CD4-positive, alpha-beta T cell (primary cell): ENCODE measurements at regions not wholly inside any gene's neighbourhood (a gene's known extent, or its start where the extent isn't known, plus 50 kb on each side); places are given as distances from the start of the nearest gene placed in this dataset.

Experiments used
- ATAC-seq: fragments of 200-7000 bp; cut with Tn5 transposase; one replicate; pipeline ENCODE4 v1.10.0; 2022; ENCODE audit warnings: mild to moderate bottlenecking; ENCODE audit not compliant: poor library complexity
- CTCF ChIA-PET: fragments of 350-600 bp; sonication (Branson Sonifier 250); formaldehyde crosslinking; loops from one replicate; lab custom pipeline; 2021; ENCODE audit warnings: antibody characterized with exemption, inconsistent platforms; lab: Charles Lee
- POLR2A ChIA-PET: fragments of 350-600 bp; sonication (Branson Sonifier 250); formaldehyde crosslinking; loops from one replicate; lab custom pipeline; 2021; ENCODE audit warnings: antibody characterized with exemption, inconsistent platforms; lab: Charles Lee
- DNase-seq, 14 experiments: peaks; one replicate each; pipeline ENCODE4 v3.0.0-alpha.2; 2013 to 2020; ENCODE audit warnings: mixed read lengths in 2 of 14
- H3K27ac ChIP-seq, 2 donors: one replicate each; pipeline versions ENCODE4 v1.5.1 to v1.7.0; 2013; ENCODE audit warnings: low read length in 2 of 2, low read depth in 1 of 2, mild to moderate bottlenecking in 1 of 2
- H3K27me3 ChIP-seq, 2 experiments: 1 replicate in 1 of 2; 2 replicates in 1 of 2; pipeline versions ENCODE4 v1.6.1 to v1.7.0; 2013; ENCODE audit warnings: low read length in 2 of 2, control low read depth in 1 of 2, mild to moderate bottlenecking in 1 of 2, moderate library complexity in 1 of 2; ENCODE audit not compliant: insufficient read depth in 2 of 2, control insufficient read depth in 1 of 2
- H3K36me3 ChIP-seq: one replicate; pipeline ENCODE4 v1.6.1; 2013; ENCODE audit warnings: low read length, control low read depth; ENCODE audit not compliant: insufficient read depth
- H3K4me1 ChIP-seq: one replicate; pipeline ENCODE4 v1.6.1; 2013; ENCODE audit warnings: low read length, control low read depth; ENCODE audit not compliant: insufficient read depth
- H3K4me3 ChIP-seq: one replicate; pipeline ENCODE4 v1.5.1; 2013; ENCODE audit warnings: mild to moderate bottlenecking, low read length, moderate library complexity
- H3K9me3 ChIP-seq, 2 experiments: 1 replicate in 1 of 2; 2 replicates in 1 of 2; pipeline versions ENCODE4 v1.6.1 to v1.7.0; 2013; ENCODE audit warnings: low read length in 2 of 2, mild to moderate bottlenecking in 2 of 2, control low read depth in 1 of 2, moderate library complexity in 1 of 2; ENCODE audit not compliant: control insufficient read depth in 1 of 2, insufficient read depth in 1 of 2
- H3K27ac Mint-ChIP-seq: one replicate; pipeline ENCODE4 v1.8.0; 2020; ENCODE audit warnings: mixed read lengths
- H3K27me3 Mint-ChIP-seq: one replicate; pipeline ENCODE4 v1.8.0; 2021; ENCODE audit warnings: mixed read lengths
- H3K36me3 Mint-ChIP-seq: one replicate; pipeline ENCODE4 v1.8.0; 2021; ENCODE audit warnings: low read depth, mixed read lengths
- H3K4me1 Mint-ChIP-seq: one replicate; pipeline ENCODE4 v1.8.0; 2021; ENCODE audit warnings: low read depth, mixed read lengths
- H3K4me3 Mint-ChIP-seq: one replicate; pipeline ENCODE4 v1.8.0; 2020; ENCODE audit warnings: mild to moderate bottlenecking, mixed read lengths
- H3K9me3 Mint-ChIP-seq: one replicate; pipeline ENCODE4 v1.8.0; 2020; ENCODE audit warnings: mixed read lengths
- CTCF ChIP-seq: fragments of 200-600 bp; IDR thresholded peaks from one replicate; pipeline ENCODE4 v1.8.0; 2022; ENCODE audit warnings: antibody characterized with exemption, mild to moderate bottlenecking
- intact Hi-C, 2 experiments: fragments of 100-400 bp; cut with DNase I in 1 of 2; cut with micrococcal nuclease in 1 of 2; formaldehyde crosslinking; loops; one replicate each; pipeline versions ENCODE4 v1.15.1 to v1.9.0; 2023 to 2025; cut with DNase I, micrococcal nuclease

- intact Hi-C loops: no loop called here
- POLR2A ChIA-PET: no interaction called here
- Mint-ChIP-seq H3K4me3 (no peak overlapping the region), H3K4me1 (no peaks in the 10 kb centered on the region), H3K9me3 (no peaks in the 10 kb centered on the region), H3K27me3 (peaks cover 5% of the 10 kb centered on the region), H3K27ac (no peak overlapping the region), H3K36me3 (no peaks in the 10 kb centered on the region)
- Histone ChIP-seq H3K27ac (no peak overlapping the region), H3K27me3 (no peaks in the 10 kb centered on the region), H3K36me3 (no peaks in the 10 kb centered on the region), H3K4me3 (no peak overlapping the region), H3K4me1 (no peaks in the 10 kb centered on the region), H3K9me3 (no peaks in the 10 kb centered on the region)
- ATAC-seq (no peak), DNase-seq (peak in 2 of 14 experiments; percentile 12 to 38)
- CTCF ChIA-PET: no interaction called here
- no peak for TF ChIP-seq CTCF
These were observed 288.5 kb upstream of the STXBP5 start for GRCh38 chr6:146915671-146916127.

DNA sequence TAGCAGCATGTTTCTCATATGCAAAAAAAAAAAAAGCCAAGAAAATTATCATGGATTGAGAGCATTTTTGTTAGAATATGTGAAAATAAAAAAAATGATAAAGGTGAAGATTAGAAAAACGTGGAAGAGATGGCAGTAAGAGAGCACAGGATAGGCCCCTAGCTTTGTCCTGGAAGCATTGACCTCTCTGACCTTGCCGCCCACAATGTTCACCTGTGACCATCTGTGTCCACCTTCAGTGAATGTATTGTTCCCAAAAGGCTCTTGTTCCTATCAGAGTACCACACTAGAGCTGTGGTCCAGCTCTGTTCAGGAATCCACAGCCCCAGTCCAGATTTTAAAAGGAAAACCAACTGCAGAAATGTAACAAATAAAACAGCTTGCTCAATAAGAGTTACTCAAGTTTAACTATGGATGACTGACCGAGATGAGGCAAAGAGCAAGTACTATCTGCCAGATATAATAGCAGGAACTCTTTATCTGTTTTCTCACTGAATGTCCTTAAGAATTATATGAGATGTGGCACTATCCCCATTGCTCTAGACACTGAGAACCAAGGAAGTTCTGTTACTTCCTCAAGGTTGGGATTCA lies 287.7 kb upstream of the STXBP5 start:
- no peak overlapping the region for H3K27ac ChIP-seq
- no peaks in the 10 kb centered on the region for H3K4me1 ChIP-seq
- no peak for DNase-seq
- Mint-ChIP-seq H3K27me3 (peaks cover 5% of the 10 kb centered on the region), H3K4me1 (no peaks in the 10 kb centered on the region), H3K27ac (no peak overlapping the region), H3K4me3 (no peak overlapping the region), H3K36me3 (no peaks in the 10 kb centered on the region), H3K9me3 (no peaks in the 10 kb centered on the region)
- H3K36me3 ChIP-seq: no peaks in the 10 kb centered on the region
- no peak for ATAC-seq
- intact Hi-C loops: no loop called here
- CTCF ChIA-PET: no interaction called here
- TF ChIP-seq CTCF: no peak
- POLR2A ChIA-PET: no interaction called here
- H3K4me3 ChIP-seq: no peak overlapping the region
- H3K9me3 ChIP-seq: no peaks in the 10 kb centered on the region
- H3K27me3 ChIP-seq: no peaks in the 10 kb centered on the region

DNA sequence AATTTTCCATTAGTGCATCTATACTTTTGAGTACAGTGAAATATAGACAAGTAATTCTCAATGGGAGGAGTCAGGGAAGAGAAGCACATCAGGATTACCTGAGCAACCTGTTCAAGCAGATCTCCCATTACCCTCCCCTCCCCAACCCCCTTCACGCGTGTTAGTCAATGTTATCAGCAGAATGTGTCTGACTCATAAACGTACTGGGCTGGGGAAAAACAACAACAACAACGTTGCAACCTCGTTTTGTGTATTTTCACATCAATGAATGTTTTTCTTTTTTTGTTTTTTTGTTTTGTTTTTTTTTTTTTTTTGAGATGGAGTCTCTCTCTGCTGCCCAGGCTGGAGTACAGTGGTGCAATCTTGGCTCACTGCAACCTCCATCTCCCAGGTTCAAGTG lies 287.0 kb upstream of the STXBP5 start:
- Mint-ChIP-seq H3K9me3 (no peaks in the 10 kb centered on the region), H3K36me3 (no peaks in the 10 kb centered on the region), H3K27me3 (peaks cover 5% of the 10 kb centered on the region), H3K27ac (no peak overlapping the region), H3K4me1 (no peaks in the 10 kb centered on the region), H3K4me3 (no peak overlapping the region)
- Histone ChIP-seq H3K9me3 (no peaks in the 10 kb centered on the region), H3K4me3 (no peak overlapping the region), H3K4me1 (no peaks in the 10 kb centered on the region), H3K36me3 (no peaks in the 10 kb centered on the region), H3K27me3 (peaks cover 0 to 3% of the 10 kb centered on the region in 2 experiments), H3K27ac (no peak overlapping the region)
- ChIA-PET POLR2A (no interaction called here), CTCF (no interaction called here)
- DNase-seq (no peak), ATAC-seq (no peak)
- no peak for TF ChIP-seq CTCF
- intact Hi-C loops: no loop called here
